ENCODE measurements at regions not wholly inside any gene's neighbourhood (a gene's known extent, or its start where the extent isn't known, plus 50 kb on each side); places are given as distances from the start of the nearest gene placed in this dataset.

GRCh38 chr6:105499136-105499870 lies 96.4 kb upstream of the PREP start:
- no peaks in the 10 kb centered on the region for H3K36me3 ChIP-seq
- DNase-seq = no peak
- intact Hi-C loops (cut with DNase I; ENCODE audit: low total_unique reads) = no loop called here

GRCh38 chr6:105497549-105497948 lies 94.7 kb upstream of the PREP start:
- intact Hi-C loops (cut with DNase I; ENCODE audit: low total_unique reads) = no loop called here
- H3K27ac ChIP-seq = no peak overlapping the region
- H3K9me3 ChIP-seq = no peaks in the 10 kb centered on the region
- DNase-seq = no peak
- peaks cover 4 to 7% of the 10 kb centered on the region in 2 donors for H3K4me1 ChIP-seq
- H3K27me3 ChIP-seq = no peaks in the 10 kb centered on the region
- H3K4me3 ChIP-seq = no peak overlapping the region
- no peaks in the 10 kb centered on the region for H3K36me3 ChIP-seq
- TF ChIP-seq POLR2A (IDR thresholded peaks at IDR 0.05) (no peak), CTCF (IDR thresholded peaks at IDR 0.05) (no peak)

More at GRCh38 chr6:105499136-105499870, 96.4 kb upstream of the PREP start:
- Histone ChIP-seq H3K9me3 (no peaks in the 10 kb centered on the region), H3K4me3 (no peak overlapping the region), H3K4me1 (peaks cover 0 to 4% of the 10 kb centered on the region in 2 donors), H3K27ac (peak overlapping the region in 1 of 2 donors; percentile 48), H3K27me3 (no peaks in the 10 kb centered on the region)
- no peak for TF ChIP-seq CTCF (IDR thresholded peaks at IDR 0.05)
- no peak for TF ChIP-seq POLR2A (IDR thresholded peaks at IDR 0.05)

- H3K4me3 ChIP-seq = no peak overlapping the region
- H3K9me3 ChIP-seq = no peaks in the 10 kb centered on the region
- H3K4me1 ChIP-seq = peaks cover 4 to 14% of the 10 kb centered on the region in 2 donors
- no peaks in the 10 kb centered on the region for H3K36me3 ChIP-seq
- no peaks in the 10 kb centered on the region for H3K27me3 ChIP-seq
- intact Hi-C loops (cut with DNase I; ENCODE audit: low total_unique reads) = no loop called here
- no peak for DNase-seq
- H3K27ac ChIP-seq = peak overlapping the region; percentile 12 to 72
- TF ChIP-seq POLR2A (IDR thresholded peaks at IDR 0.05) (no peak), CTCF (IDR thresholded peaks at IDR 0.05) (no peak)
These were observed 92.6 kb upstream of the PREP start for GRCh38 chr6:105495515-105495914.

GRCh38 chr6:105494688-105495087 lies 91.8 kb upstream of the PREP start:
- TF ChIP-seq POLR2A (IDR thresholded peaks at IDR 0.05) (no peak), CTCF (IDR thresholded peaks at IDR 0.05) (no peak)
- peak overlapping the region; percentile 65 to 72 for H3K27ac ChIP-seq
- H3K36me3 ChIP-seq = no peaks in the 10 kb centered on the region
- no peaks in the 10 kb centered on the region for H3K9me3 ChIP-seq
- intact Hi-C loops (cut with DNase I; ENCODE audit: low total_unique reads) = no loop called here
- no peak for DNase-seq
- H3K27me3 ChIP-seq = no peaks in the 10 kb centered on the region
- H3K4me1 ChIP-seq = peaks cover 0 to 14% of the 10 kb centered on the region in 2 donors
- H3K4me3 ChIP-seq = no peak overlapping the region

GRCh38 chr6:105493736-105494135 lies 90.9 kb upstream of the PREP start:
- H3K36me3 ChIP-seq = no peaks in the 10 kb centered on the region
- H3K27me3 ChIP-seq = no peaks in the 10 kb centered on the region
- intact Hi-C loops (cut with DNase I; ENCODE audit: low total_unique reads) = no loop called here
- no peak for DNase-seq
- H3K4me1 ChIP-seq = peaks cover 0 to 14% of the 10 kb centered on the region in 2 donors
- no peak overlapping the region for H3K4me3 ChIP-seq
- H3K9me3 ChIP-seq = no peaks in the 10 kb centered on the region
- TF ChIP-seq CTCF (IDR thresholded peaks at IDR 0.05) (no peak), POLR2A (IDR thresholded peaks at IDR 0.05) (no peak)
- peak overlapping the region; percentile 65 to 72 for H3K27ac ChIP-seq
